ENCODE measurements at regions not wholly inside any gene's neighbourhood (a gene's known extent, or its start where the extent isn't known, plus 50 kb on each side); places are given as distances from the start of the nearest gene placed in this dataset.
"Not testable (repeated sequence)": the region's sequence is repeated elsewhere in the genome, so short reads cannot be mapped to it uniquely, and the experiment has no call there.

GRCh38 chr2:194291104-194291503, 1365.9 kb upstream of the SLC39A10 start:
- no peaks in the 10 kb centered on the region for H3K36me3 Mint-ChIP-seq
- H3K4me1 Mint-ChIP-seq: no peaks in the 10 kb centered on the region
- peaks cover 0 to 12% (median 5%) of the 10 kb centered on the region in 6 donors for H3K9me3 Mint-ChIP-seq
- no peak overlapping the region for H3K27ac Mint-ChIP-seq
- H3K4me3 Mint-ChIP-seq: no peak overlapping the region
- H3K27me3 Mint-ChIP-seq (ENCODE audit: low read depth in 3 of 3): peaks cover 0 to 2% (median 2%) of the 10 kb centered on the region in 3 donors
- no peak for DNase-seq

GRCh38 chr2:194289712-194290346, 1367.2 kb upstream of the SLC39A10 start:
- H3K36me3 Mint-ChIP-seq: no peaks in the 10 kb centered on the region
- H3K27ac Mint-ChIP-seq: no peak overlapping the region
- H3K4me3 Mint-ChIP-seq: no peak overlapping the region
- H3K9me3 Mint-ChIP-seq: peaks cover 0 to 19% (median 2%) of the 10 kb centered on the region in 6 donors
- H3K4me1 Mint-ChIP-seq: no peaks in the 10 kb centered on the region
- peaks cover 0 to 2% (median 2%) of the 10 kb centered on the region in 3 donors for H3K27me3 Mint-ChIP-seq (ENCODE audit: low read depth in 3 of 3)
- DNase-seq: no peak

- not testable (repeated sequence) for H3K27ac Mint-ChIP-seq; H3K27me3 Mint-ChIP-seq (ENCODE audit: low read depth in 3 of 3); H3K4me1 Mint-ChIP-seq; H3K4me3 Mint-ChIP-seq; H3K36me3 Mint-ChIP-seq; DNase-seq
- peaks cover 0 to 13% (median 5%) of the 10 kb centered on the region in 6 donors for H3K9me3 Mint-ChIP-seq
Observed at GRCh38 chr2:194276667-194277066, 1380.4 kb upstream of the SLC39A10 start.

- Mint-ChIP-seq H3K4me3 (no peak overlapping the region), H3K4me1 (no peaks in the 10 kb centered on the region), H3K27me3 (ENCODE audit: low read depth in 3 of 3) (peaks cover 0 to 1% (median 0%) of the 10 kb centered on the region in 3 donors), H3K36me3 (no peaks in the 10 kb centered on the region), H3K27ac (no peak overlapping the region), H3K9me3 (peaks cover 0 to 13% (median 6%) of the 10 kb centered on the region in 6 donors)
- no peak for DNase-seq
Observed at GRCh38 chr2:194271293-194271961, 1385.6 kb upstream of the SLC39A10 start.

- no peak overlapping the region for H3K27ac Mint-ChIP-seq
- DNase-seq: no peak
- no peaks in the 10 kb centered on the region for H3K36me3 Mint-ChIP-seq
- H3K4me1 Mint-ChIP-seq: no peaks in the 10 kb centered on the region
- peaks cover 0 to 13% (median 6%) of the 10 kb centered on the region in 6 donors for H3K9me3 Mint-ChIP-seq
- peaks cover 0 to 1% (median 0%) of the 10 kb centered on the region in 3 donors for H3K27me3 Mint-ChIP-seq (ENCODE audit: low read depth in 3 of 3)
- no peak overlapping the region for H3K4me3 Mint-ChIP-seq
Observed at GRCh38 chr2:194270648-194271047, 1386.4 kb upstream of the SLC39A10 start.

- no peak overlapping the region for H3K27ac Mint-ChIP-seq
- H3K9me3 Mint-ChIP-seq: peaks cover 1 to 24% (median 5%) of the 10 kb centered on the region in 6 donors
- H3K4me1 Mint-ChIP-seq: peaks cover 0 to 2% of the 10 kb centered on the region in 2 donors
- DNase-seq: no peak
- H3K27me3 Mint-ChIP-seq (ENCODE audit: low read depth in 3 of 3): peaks cover 0 to 1% (median 0%) of the 10 kb centered on the region in 3 donors
- H3K4me3 Mint-ChIP-seq: no peak overlapping the region
- peaks cover 0 to 4% (median 0%) of the 10 kb centered on the region in 3 donors for H3K36me3 Mint-ChIP-seq
Observed at GRCh38 chr2:194264586-194264985, 1392.4 kb upstream of the SLC39A10 start.

- no peak for DNase-seq
- peaks cover 1 to 33% (median 8%) of the 10 kb centered on the region in 6 donors for H3K9me3 Mint-ChIP-seq
- H3K36me3 Mint-ChIP-seq: peaks cover 0 to 9% (median 0%) of the 10 kb centered on the region in 3 donors
- no peaks in the 10 kb centered on the region for H3K27me3 Mint-ChIP-seq (ENCODE audit: low read depth in 3 of 3)
- H3K4me1 Mint-ChIP-seq: no peaks in the 10 kb centered on the region
- H3K4me3 Mint-ChIP-seq: no peak overlapping the region
- H3K27ac Mint-ChIP-seq: no peak overlapping the region
Observed at GRCh38 chr2:194260185-194260584, 1396.8 kb upstream of the SLC39A10 start.

GRCh38 chr2:194257095-194257494, 1399.9 kb upstream of the SLC39A10 start:
- Mint-ChIP-seq H3K4me3 (no peak overlapping the region), H3K27ac (no peak overlapping the region), H3K36me3 (peaks cover 0 to 5% (median 4%) of the 10 kb centered on the region in 3 donors), H3K4me1 (no peaks in the 10 kb centered on the region), H3K9me3 (peaks cover 0 to 22% (median 9%) of the 10 kb centered on the region in 6 donors), H3K27me3 (ENCODE audit: low read depth in 3 of 3) (no peaks in the 10 kb centered on the region)
- no peak for DNase-seq

- Mint-ChIP-seq H3K9me3 (peaks cover 0 to 25% (median 12%) of the 10 kb centered on the region in 6 donors), H3K4me1 (no peaks in the 10 kb centered on the region), H3K27me3 (ENCODE audit: low read depth in 3 of 3) (no peaks in the 10 kb centered on the region), H3K36me3 (peaks cover 0 to 5% (median 4%) of the 10 kb centered on the region in 3 donors), H3K4me3 (no peak overlapping the region), H3K27ac (no peak overlapping the region)
- no peak for DNase-seq
Observed at GRCh38 chr2:194253528-194254259, 1403.3 kb upstream of the SLC39A10 start.

- peaks cover 0 to 4% (median 0%) of the 10 kb centered on the region in 3 donors for H3K36me3 Mint-ChIP-seq
- no peak overlapping the region for H3K27ac Mint-ChIP-seq
Observed at GRCh38 chr2:194252127-194252526, 1404.9 kb upstream of the SLC39A10 start.

GRCh38 chr2:194232600-194232999, 1424.4 kb upstream of the SLC39A10 start:
- Mint-ChIP-seq H3K36me3 (no peaks in the 10 kb centered on the region), H3K4me3 (no peak overlapping the region), H3K27ac (no peak overlapping the region), H3K9me3 (peaks cover 0 to 13% (median 7%) of the 10 kb centered on the region in 6 donors), H3K4me1 (no peaks in the 10 kb centered on the region), H3K27me3 (ENCODE audit: low read depth in 3 of 3) (peaks cover 0 to 1% (median 0%) of the 10 kb centered on the region in 3 donors)
- no peak for DNase-seq

More at GRCh38 chr2:194252127-194252526, 1404.9 kb upstream of the SLC39A10 start:
- Mint-ChIP-seq H3K4me1 (no peaks in the 10 kb centered on the region), H3K27me3 (ENCODE audit: low read depth in 3 of 3) (no peaks in the 10 kb centered on the region), H3K9me3 (peaks cover 0 to 22% (median 11%) of the 10 kb centered on the region in 6 donors), H3K4me3 (no peak overlapping the region)
- DNase-seq: no peak

GRCh38 chr2:194223218-194223617, 1433.8 kb upstream of the SLC39A10 start:
- no peak for DNase-seq
- no peak overlapping the region for H3K27ac Mint-ChIP-seq
- H3K4me1 Mint-ChIP-seq: no peaks in the 10 kb centered on the region
- H3K36me3 Mint-ChIP-seq: no peaks in the 10 kb centered on the region
- H3K4me3 Mint-ChIP-seq: no peak overlapping the region
- H3K9me3 Mint-ChIP-seq: peaks cover 0 to 5% (median under 1%) of the 10 kb centered on the region in 6 donors
- no peaks in the 10 kb centered on the region for H3K27me3 Mint-ChIP-seq (ENCODE audit: low read depth in 3 of 3)

- no peak for DNase-seq
- Mint-ChIP-seq H3K36me3 (no peaks in the 10 kb centered on the region), H3K27ac (no peak overlapping the region), H3K9me3 (peaks cover 2 to 26% (median 3%) of the 10 kb centered on the region in 6 donors), H3K27me3 (ENCODE audit: low read depth in 3 of 3) (peaks cover 0 to 1% (median 0%) of the 10 kb centered on the region in 3 donors), H3K4me1 (no peaks in the 10 kb centered on the region), H3K4me3 (no peak overlapping the region)
Observed at GRCh38 chr2:194214192-194214591, 1442.8 kb upstream of the SLC39A10 start.

Data from immature natural killer cell (primary cell).